Parathyroid adenoma (tissue), 2 donors: ENCODE measurements at regions not wholly inside any gene's neighbourhood (a gene's known extent, or its start where the extent isn't known, plus 50 kb on each side); places are given as distances from the start of the nearest gene placed in this dataset.
A peak's percentile ranks its signal among the peaks of the same experiment; 100 is the strongest.
"Not testable (repeated sequence)": the region's sequence is repeated elsewhere in the genome, so short reads cannot be mapped to it uniquely, and the experiment has no call there.

Experiments used
- H2AFZ ChIP-seq: fragments of 300-600 bp; sonication (generic); one replicate; pipeline ENCODE4 v1.7.0; 2017; ENCODE audit warnings: antibody characterized with exemption, mild to moderate bottlenecking
- H3K27ac ChIP-seq: fragments of 300-600 bp; sonication (generic); one replicate; pipeline ENCODE4 v1.7.0; 2017
- H3K27me3 ChIP-seq: fragments of 300-600 bp; sonication (generic); one replicate; pipeline ENCODE4 v1.7.0; 2017; ENCODE audit warnings: low read length; ENCODE audit not compliant: control insufficient read depth, insufficient read depth
- H3K36me3 ChIP-seq: fragments of 300-600 bp; sonication (generic); one replicate; pipeline ENCODE4 v1.7.0; 2017; ENCODE audit warnings: low read length; ENCODE audit not compliant: control insufficient read depth, insufficient read depth
- H3K4me1 ChIP-seq: fragments of 300-600 bp; sonication (generic); one replicate; pipeline ENCODE4 v1.7.0; 2017; ENCODE audit warnings: control low read depth
- H3K4me2 ChIP-seq: fragments of 300-600 bp; sonication (generic); one replicate; pipeline ENCODE4 v1.7.0; 2017; ENCODE audit warnings: low read length
- H3K4me3 ChIP-seq: fragments of 300-600 bp; sonication (generic); one replicate; pipeline ENCODE4 v1.7.0; 2017; ENCODE audit warnings: low read depth, low read length
- H3K79me2 ChIP-seq: fragments of 300-600 bp; sonication (generic); one replicate; pipeline ENCODE4 v1.7.0; 2017; ENCODE audit warnings: control low read depth
- H3K9ac ChIP-seq: fragments of 300-600 bp; sonication (generic); one replicate; pipeline ENCODE4 v1.7.0; 2017; ENCODE audit warnings: mild to moderate bottlenecking
- H3K9me3 ChIP-seq: fragments of 300-600 bp; sonication (generic); one replicate; pipeline ENCODE4 v1.7.0; 2017; ENCODE audit warnings: low read length; ENCODE audit not compliant: control insufficient read depth
- CTCF ChIP-seq: fragments of 300-600 bp; sonication (generic); IDR thresholded peaks from one replicate; pipeline ENCODE4 v1.7.0; 2017; ENCODE audit warnings: antibody characterized with exemption, mild to moderate bottlenecking
- donor health status: primary hyperparathyroidism.

GRCh38 chr3:150237490-150237889 lies 170.6 kb upstream of the TSC22D2 start:
- H3K9ac ChIP-seq: no peak overlapping the region
- H3K4me3 ChIP-seq: no peak overlapping the region
- no peaks in the 10 kb centered on the region for H3K9me3 ChIP-seq
- H3K27ac ChIP-seq: peak overlapping the region; percentile 70
- H3K36me3 ChIP-seq: no peaks in the 10 kb centered on the region
- no peaks in the 10 kb centered on the region for H3K79me2 ChIP-seq
- no peak overlapping the region for H3K4me2 ChIP-seq
- H3K27me3 ChIP-seq: no peaks in the 10 kb centered on the region
- H2AFZ ChIP-seq: no peak overlapping the region
- H3K4me1 ChIP-seq: peaks cover 23% of the 10 kb centered on the region
- TF ChIP-seq CTCF: no peak

DNA sequence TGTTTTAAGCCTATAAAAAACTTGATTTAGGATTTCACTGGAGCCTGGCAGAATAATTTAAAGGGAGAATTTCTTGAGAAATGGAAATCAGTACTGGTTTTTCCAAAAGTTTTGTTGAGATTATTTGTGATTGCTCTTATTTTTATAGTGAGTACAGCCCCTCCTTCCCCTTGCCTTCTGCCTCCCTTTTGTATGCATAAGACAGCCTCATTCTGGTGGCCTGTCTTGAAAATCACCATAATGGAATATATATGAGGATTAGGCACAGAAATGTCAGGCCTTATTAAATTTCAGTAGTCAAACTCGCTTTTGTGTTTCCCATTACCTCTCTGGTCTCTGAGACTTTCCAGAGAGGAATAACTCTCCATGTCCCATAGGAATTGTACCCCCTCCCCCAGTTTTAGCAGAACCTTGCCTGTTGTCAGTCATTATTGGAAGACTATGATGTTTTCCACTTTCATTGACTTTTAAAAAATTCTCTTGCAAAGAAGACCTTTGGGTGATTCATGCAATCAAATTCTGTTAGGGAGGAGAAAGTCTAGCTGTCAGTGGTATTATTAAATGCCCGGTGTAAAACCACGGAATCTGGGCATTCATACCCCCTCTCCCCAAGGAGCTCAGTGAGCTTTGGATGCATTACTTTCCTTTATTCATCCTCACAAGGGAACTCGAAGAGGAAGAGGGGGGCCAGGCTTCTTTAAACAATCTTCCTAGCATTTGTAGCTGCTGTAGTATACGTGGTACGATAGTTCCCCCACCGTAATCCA lies 171.6 kb upstream of the TSC22D2 start:
- Histone ChIP-seq H3K9ac (no peak overlapping the region), H3K4me1 (peaks cover 19% of the 10 kb centered on the region)
- no peak for TF ChIP-seq CTCF

DNA sequence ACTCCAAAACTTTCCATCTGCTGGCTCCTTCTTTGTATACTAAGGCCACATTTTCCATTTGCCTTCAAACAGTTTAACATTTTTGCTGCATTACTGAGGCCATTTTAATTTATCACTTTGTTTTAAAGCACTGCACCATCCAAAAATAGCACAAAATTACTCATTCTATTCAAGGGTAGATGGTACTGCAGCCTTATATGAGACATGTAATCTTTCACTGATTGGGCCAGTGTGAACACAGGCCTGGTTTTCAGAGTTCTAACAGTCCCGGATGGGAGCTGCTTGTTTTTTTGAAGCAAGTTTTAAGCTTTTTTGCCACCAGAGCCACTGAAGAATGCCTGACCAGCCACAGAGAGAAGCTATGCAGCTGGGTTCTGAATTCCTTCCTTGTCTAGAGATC lies 172.3 kb upstream of the TSC22D2 start:
- no peak for TF ChIP-seq CTCF
- H3K27me3 ChIP-seq: no peaks in the 10 kb centered on the region
- H3K27ac ChIP-seq: no peak overlapping the region
- no peak overlapping the region for H2AFZ ChIP-seq
- no peaks in the 10 kb centered on the region for H3K79me2 ChIP-seq
- H3K36me3 ChIP-seq: no peaks in the 10 kb centered on the region
- H3K4me1 ChIP-seq: peaks cover 19% of the 10 kb centered on the region
- no peak overlapping the region for H3K4me2 ChIP-seq
- H3K9ac ChIP-seq: no peak overlapping the region
- H3K9me3 ChIP-seq: no peaks in the 10 kb centered on the region
- no peak overlapping the region for H3K4me3 ChIP-seq

More for the DNA sequence above, 171.6 kb upstream of the TSC22D2 start:
- Histone ChIP-seq H3K79me2 (no peaks in the 10 kb centered on the region), H3K4me2 (no peak overlapping the region), H3K9me3 (no peaks in the 10 kb centered on the region), H3K27me3 (no peaks in the 10 kb centered on the region), H3K36me3 (no peaks in the 10 kb centered on the region), H3K27ac (no peak overlapping the region), H3K4me3 (no peak overlapping the region), H2AFZ (no peak overlapping the region)

DNA sequence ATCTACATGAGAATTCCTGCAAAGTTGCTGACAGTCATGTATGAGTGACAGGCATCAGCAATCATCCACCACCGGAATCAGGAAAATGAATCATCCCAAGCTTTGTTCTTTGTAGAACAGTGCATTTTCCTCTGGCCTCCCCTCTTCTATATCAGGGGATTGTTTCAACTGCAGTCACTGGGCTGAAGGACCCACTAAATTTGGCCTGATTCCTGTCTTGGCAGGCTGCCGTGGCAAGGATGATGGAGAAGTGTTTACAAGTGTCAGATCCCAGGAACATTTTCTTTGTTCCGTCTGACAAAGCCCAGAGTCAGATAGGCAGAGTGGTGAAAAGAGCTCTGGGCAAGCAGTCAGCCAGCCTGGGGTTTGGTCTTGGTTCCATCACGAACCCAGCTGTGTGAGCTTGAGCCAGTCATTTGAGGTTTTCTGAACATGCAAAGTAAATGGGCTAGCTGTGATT lies 175.1 kb upstream of the TSC22D2 start:
- no peak overlapping the region for H3K27ac ChIP-seq
- H3K79me2 ChIP-seq: no peaks in the 10 kb centered on the region
- no peaks in the 10 kb centered on the region for H3K27me3 ChIP-seq
- TF ChIP-seq CTCF: no peak
- H3K36me3 ChIP-seq: no peaks in the 10 kb centered on the region
- no peak overlapping the region for H3K9ac ChIP-seq
- H3K4me1 ChIP-seq: peaks cover 21% of the 10 kb centered on the region
- H3K4me3 ChIP-seq: no peak overlapping the region
- H3K9me3 ChIP-seq: no peaks in the 10 kb centered on the region
- H3K4me2 ChIP-seq: no peak overlapping the region
- no peak overlapping the region for H2AFZ ChIP-seq

DNA sequence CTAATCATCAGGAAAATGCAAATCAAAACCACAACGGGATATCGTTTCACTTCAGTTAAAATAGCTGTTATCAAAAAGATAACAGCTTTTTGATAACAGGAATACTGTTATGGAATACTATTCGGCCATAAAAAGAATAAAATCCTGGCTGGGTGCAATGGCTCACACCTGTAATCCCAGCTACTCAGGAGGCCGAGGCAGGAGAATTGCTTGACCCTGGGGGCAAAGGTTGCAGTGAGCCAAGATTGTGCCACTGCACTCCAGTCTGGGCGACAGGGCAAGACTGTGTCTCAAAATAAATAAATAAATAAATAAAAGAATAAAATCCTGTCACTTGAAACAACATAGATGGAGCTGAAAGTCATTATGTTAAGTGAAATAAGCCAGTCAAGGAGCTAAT lies 178.1 kb upstream of the TSC22D2 start:
- Histone ChIP-seq H3K4me2 (no peak overlapping the region), H3K4me1 (peaks cover 12% of the 10 kb centered on the region), H3K27me3 (no peaks in the 10 kb centered on the region), H3K36me3 (no peaks in the 10 kb centered on the region), H3K27ac (no peak overlapping the region), H2AFZ (no peak overlapping the region), H3K4me3 (no peak overlapping the region), H3K9me3 (no peaks in the 10 kb centered on the region), H3K79me2 (no peaks in the 10 kb centered on the region), H3K9ac (no peak overlapping the region)
- no peak for TF ChIP-seq CTCF

GRCh38 chr3:150228626-150229025 lies 179.5 kb upstream of the TSC22D2 start:
- not testable (repeated sequence) for H3K79me2 ChIP-seq, H3K4me3 ChIP-seq, H3K27ac ChIP-seq, H3K9ac ChIP-seq, H3K9me3 ChIP-seq, H2AFZ ChIP-seq, H3K4me2 ChIP-seq, H3K27me3 ChIP-seq, H3K36me3 ChIP-seq
- peaks cover 12% of the 10 kb centered on the region for H3K4me1 ChIP-seq
